GM23248 (cell line): ENCODE measurements at regions not wholly inside any gene's neighbourhood (a gene's known extent, or its start where the extent isn't known, plus 50 kb on each side); places are given as distances from the start of the nearest gene placed in this dataset.

Experiments
- EZH2 ChIP-seq: fragments of 200-600 bp; sonication (generic); IDR thresholded peaks from 2 replicates; pipeline ENCODE4 v1.6.1; 2018; ENCODE audit warnings: antibody characterized with exemption, mild to moderate bottlenecking; ENCODE audit not compliant: insufficient read depth, poor library complexity, severe bottlenecking
- EZH2phosphoT487 ChIP-seq: fragments of 200-600 bp; sonication (generic); IDR thresholded peaks from 2 replicates; pipeline ENCODE4 v1.6.1; 2018; ENCODE audit warnings: antibody characterized with exemption, moderate library complexity, mild to moderate bottlenecking, low read depth; ENCODE audit not compliant: insufficient read depth

DNA sequence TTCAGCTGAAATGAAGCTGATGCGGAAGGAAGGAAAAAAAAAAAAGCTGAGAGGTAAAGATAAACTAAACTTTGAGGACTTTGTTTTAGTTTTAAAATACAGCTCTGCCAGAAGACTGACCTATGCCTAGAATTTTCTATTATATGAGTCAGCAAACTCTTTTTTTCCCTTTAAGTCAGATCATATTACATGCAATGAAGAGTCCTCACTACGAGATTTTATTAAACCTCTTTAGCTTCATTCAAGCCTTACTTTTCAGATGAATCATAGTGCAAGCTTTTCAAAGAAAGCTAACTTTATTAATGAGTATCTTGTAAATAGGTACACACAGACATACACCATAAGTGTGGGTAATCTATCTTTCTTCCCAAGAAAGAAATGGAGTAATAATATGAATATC is 57.8 kb upstream of the FSCB start:
- TF ChIP-seq EZH2 (no peak), EZH2phosphoT487 (no peak)
